NCI-H2029 (cell line): ENCODE measurements at regions not wholly inside any gene's neighbourhood (a gene's known extent, or its start where the extent isn't known, plus 50 kb on each side); places are given as distances from the start of the nearest gene placed in this dataset.
"Not testable (repeated sequence)": the region's sequence is repeated elsewhere in the genome, so short reads cannot be mapped to it uniquely, and the experiment has no call there.

Experiments
- DNase-seq: peaks from one replicate; lab custom pipeline; 2025; lab: John Stamatoyannopoulos, UW

DNA sequence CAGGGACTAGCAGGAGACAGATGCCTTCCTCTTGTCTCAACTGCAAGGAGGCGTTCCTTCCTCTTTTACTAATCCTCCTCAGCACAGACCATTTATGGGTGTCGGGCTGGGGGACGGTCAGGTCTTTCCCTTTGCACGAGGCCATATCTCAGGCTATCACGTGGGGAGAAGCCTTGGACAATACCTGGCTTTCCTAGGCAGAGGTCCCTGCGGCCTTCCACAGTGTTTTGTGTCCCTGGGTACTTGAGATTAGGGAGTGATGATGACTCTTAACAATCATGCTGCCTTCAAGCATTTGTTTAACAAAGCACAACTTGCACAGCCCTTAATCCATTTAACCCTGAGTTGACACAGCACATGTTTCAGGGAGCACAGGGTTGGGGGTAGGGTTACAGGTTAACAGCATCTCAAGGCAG, 1238.6 kb downstream of the OLFM4 start:
- DNase-seq, result not testable (repeated sequence)

GRCh38 chr13:54268013-54268695, 1239.5 kb downstream of the OLFM4 start:
- DNase-seq, result not testable (repeated sequence)

DNA sequence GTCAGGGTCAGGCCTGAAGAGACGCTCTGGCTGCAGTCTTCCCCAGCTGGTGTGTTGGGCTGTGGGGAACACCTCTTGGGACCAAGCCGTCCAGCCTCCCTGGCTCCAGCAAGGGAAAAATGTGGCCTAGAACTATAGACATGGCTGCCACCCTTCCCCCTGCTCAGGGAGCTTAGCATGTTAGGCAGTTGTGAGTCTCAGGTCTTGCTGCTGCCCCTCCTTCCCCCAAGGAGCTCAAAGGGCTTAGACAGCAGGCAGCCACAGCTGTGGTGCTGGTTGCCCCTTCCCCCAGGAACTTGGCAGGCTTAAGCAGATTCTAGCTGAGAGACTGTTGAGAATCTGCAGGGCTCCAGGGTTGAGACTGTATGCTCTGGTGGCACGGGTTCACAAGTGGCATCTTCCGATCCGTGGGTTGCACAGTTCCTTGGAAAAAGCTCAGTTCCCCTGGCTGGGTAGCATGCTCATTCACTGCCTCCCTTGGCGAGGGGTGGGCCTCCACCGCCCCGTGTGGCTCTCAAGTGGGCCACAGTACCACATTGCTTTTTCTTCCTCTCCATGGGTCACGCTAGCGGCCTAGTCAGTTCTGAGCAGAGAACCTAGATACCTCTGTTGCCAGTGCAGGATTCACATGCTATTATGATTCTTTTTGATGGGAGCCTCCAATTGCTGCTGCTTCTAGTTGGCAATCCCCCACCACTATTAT, 1258.6 kb downstream of the OLFM4 start:
- DNase-seq, result no peak

GRCh38 chr13:54301085-54301484, 1272.5 kb downstream of the OLFM4 start:
- DNase-seq, result no peak

DNA sequence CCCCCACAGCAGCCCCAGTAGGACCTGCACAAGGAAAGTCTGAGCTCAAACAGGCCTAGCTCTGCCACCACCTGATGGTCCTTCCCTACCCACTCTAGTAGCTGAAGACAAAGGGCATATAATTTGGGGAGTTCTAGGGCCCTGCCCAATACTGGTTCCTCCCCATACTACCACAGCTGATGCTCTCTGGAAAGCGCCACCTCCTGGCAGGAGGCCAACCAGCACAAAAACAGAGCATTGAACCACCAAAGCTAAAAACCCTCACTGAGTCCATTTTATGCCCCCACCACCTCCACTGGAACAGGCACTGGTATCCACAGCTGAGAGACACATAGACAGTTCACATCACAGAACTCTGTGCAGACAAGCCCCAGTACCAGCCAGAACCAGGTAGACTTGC, 1276.8 kb downstream of the OLFM4 start:
- DNase-seq, result no peak

DNA sequence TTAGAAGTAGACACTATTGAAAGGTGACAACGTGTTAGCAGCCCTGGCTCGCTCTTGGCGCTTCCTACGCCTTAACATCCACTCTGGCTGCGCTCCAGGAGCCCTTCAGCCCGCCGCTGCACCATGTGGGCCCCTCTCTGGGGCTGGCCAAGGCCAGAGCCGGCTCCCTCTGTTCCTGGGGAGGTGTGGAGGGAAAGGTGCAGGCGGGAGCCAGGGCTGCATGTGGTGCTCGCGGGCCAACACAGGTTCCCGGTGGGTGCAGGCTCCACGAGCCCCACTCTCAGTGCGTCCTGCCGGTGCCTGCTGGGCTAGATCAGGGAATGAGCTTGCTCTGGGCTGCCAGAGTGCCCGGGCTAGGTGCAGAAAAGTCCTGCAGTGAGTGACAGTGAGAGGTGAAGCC, 1284.3 kb downstream of the OLFM4 start:
- no peak for DNase-seq

DNA sequence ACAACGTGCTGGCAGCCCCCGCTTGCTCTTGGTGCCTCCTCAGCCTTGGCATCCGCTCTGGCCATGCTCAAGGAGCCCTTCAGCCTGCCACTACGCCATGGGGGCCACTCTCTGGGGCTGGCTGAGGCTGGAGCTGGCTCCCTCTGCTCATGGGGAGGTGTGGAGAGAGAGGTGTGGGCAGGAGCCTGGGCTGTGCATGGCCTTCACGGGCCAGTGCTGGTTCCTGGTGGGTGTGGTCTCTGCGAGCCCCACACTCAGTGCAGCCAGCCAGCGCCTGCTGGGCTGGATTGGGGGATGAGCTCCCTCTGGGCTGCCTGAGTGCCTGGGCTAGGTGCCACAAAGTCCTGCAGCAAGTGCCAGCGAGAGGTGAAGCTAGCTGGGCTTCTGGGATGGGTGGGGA, 1289.1 kb downstream of the OLFM4 start:
- DNase-seq, result no peak

DNA sequence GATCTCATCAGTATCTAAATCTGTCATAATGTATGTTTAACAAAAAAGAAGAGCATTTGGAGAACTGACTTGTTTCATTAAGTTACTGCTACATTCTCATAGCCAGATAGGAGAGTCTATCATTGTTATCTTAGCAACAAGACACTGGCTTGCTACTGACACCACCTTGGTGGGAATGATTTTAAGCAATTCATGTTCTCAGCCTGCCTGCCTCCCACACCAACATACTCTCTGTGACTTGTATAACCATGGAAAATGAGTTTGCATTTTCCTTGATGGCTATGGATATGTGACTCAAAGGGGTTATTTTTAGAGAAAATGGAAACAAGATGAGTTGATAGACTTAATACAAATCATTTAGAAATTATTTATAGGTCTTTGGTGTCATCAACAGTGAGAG, 1308.9 kb downstream of the OLFM4 start:
- no peak for DNase-seq

- DNase-seq, result no peak
These were observed 1318.9 kb downstream of the OLFM4 start for GRCh38 chr13:54347531-54347930.

- no peak for DNase-seq
These were observed 1327.6 kb downstream of the OLFM4 start for GRCh38 chr13:54356209-54356608.

GRCh38 chr13:54356849-54357248, 1328.2 kb downstream of the OLFM4 start:
- DNase-seq, result no peak

- no peak for DNase-seq
These were observed 1328.8 kb downstream of the OLFM4 start for GRCh38 chr13:54357284-54357933.

GRCh38 chr13:54361460-54361859, 1332.8 kb downstream of the OLFM4 start:
- DNase-seq, result no peak

DNA sequence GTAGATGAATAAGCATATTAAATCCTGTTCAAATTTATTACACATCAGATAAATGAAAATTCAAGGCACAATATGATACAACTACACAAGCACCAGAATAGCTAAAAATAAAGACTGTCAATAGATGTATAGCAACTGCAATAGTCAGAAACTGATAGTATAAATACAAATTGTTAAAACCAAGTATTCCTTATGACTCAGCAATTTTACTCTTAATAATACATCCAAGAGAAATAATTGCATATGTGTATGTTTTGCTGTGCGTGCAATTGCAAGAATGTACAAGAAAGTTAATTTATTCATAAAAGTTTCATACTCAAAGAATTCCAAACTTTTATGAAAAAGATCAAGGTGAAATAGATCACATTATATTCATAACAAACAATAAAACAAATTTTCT, 1338.1 kb downstream of the OLFM4 start:
- DNase-seq, result no peak

GRCh38 chr13:54367639-54368271, 1339.1 kb downstream of the OLFM4 start:
- DNase-seq, result no peak

DNA sequence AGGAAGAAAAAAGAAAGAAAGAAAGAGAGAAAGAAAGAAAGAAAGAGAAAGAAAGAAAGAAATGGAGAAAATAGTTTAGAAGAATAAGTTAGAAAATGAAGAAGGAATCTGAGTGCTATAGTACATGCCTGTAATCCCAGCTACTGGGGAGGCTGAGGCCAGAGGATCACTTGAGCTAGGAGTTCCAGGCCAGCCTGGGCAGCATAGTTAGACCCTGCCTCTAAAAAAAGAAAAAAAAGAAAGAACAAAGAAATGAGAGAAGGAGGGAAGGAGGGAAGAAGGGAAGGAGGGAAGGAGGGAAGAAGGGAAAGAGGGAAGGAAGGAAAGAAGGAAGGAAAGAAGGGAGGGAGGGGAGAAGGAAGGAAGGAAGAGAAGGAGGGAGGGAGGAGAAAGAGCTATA, 1339.8 kb downstream of the OLFM4 start:
- DNase-seq, result no peak

GRCh38 chr13:54373211-54373610, 1344.6 kb downstream of the OLFM4 start:
- no peak for DNase-seq

- DNase-seq, result no peak
These were observed 1350.8 kb downstream of the OLFM4 start for GRCh38 chr13:54379461-54379860.

DNA sequence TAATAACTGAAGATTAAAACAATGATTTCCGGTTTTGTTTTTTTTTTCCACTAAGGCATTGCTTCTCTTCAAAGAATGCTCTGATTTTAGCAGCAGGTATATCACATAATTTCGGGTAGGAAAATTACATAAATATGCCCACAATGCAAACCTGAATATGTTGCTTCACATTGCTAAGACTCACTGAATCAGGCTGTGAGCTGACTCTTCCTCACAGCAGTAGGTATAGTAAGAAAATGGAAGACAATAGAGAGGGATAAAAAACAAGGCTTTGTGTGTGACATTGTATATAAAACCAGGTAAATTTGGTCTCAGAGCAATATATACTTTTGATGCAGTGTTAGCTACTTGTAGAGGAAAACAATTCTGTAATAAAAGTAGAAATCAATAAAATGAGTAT, 1355.0 kb downstream of the OLFM4 start:
- no peak for DNase-seq

- DNase-seq, result no peak
These were observed 1359.0 kb downstream of the OLFM4 start for GRCh38 chr13:54387625-54388024.

- no peak for DNase-seq
These were observed 1362.2 kb downstream of the OLFM4 start for GRCh38 chr13:54390841-54391240.

GRCh38 chr13:54394085-54394700, 1365.6 kb downstream of the OLFM4 start:
- no peak for DNase-seq
